Gastrocnemius medialis (tissue), 4 donors: ENCODE measurements at regions not wholly inside any gene's neighbourhood (a gene's known extent, or its start where the extent isn't known, plus 50 kb on each side); places are given as distances from the start of the nearest gene placed in this dataset.

Experiments
- CTCF ChIP-seq, 5 experiments: fragments of 450-650 bp in 3 of 5; fragments of 200-600 bp in 2 of 5; sonication (generic) in 2 of 5; IDR thresholded peaks in 4 of 5; conservative IDR thresholded peaks in 1 of 5; 1 replicate in 4 of 5; 2 replicates in 1 of 5; pipeline ENCODE4 v1.5.1; 2016 to 2019; ENCODE audit warnings: antibody characterized with exemption in 5 of 5, mild to moderate bottlenecking in 3 of 5, moderate library complexity in 3 of 5
- POLR2A ChIP-seq, 2 donors: fragments of 450-650 bp; IDR thresholded peaks; one replicate each; pipeline ENCODE4 v1.6.1; 2017; ENCODE audit warnings: antibody characterized with exemption in 2 of 2, mild to moderate bottlenecking in 2 of 2, moderate library complexity in 2 of 2

DNA sequence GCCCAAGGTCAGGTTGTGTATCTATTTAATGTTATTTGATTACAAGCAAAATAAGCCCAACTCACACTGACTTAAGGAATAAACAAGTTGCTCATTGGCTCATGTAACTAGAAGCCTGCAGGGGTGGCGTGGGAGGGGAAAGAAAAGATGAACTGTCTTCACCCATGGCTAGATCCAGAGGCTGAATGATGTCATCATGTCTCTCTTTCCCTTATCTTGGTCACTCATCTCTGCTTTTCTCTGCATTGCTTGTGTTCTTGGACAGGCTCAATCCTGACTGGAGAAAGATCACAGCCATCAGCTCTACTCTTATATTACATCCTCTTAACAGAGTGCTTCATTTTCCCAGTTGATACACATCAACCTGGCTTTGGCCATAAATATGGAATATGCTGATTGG, 290.0 kb upstream of the DIAPH2 start:
- TF ChIP-seq CTCF (IDR thresholded peaks at IDR 0.05 in 4 of 5, conservative IDR thresholded peaks at IDR 0.05 in 1 of 5) (no peak), POLR2A (IDR thresholded peaks at IDR 0.05) (no peak)
